Stimulated activated CD4-positive, alpha-beta T cell treated with anti-CD3 and anti-CD28 coated beads, Interleukin-15, amount 100 ng/mL, for 1 hour (primary cell): ENCODE measurements at regions not wholly inside any gene's neighbourhood (a gene's known extent, or its start where the extent isn't known, plus 50 kb on each side); places are given as distances from the start of the nearest gene placed in this dataset.

Experiments
- DNase-seq, 2 donors: peaks; one replicate each; pipeline ENCODE4 v3.0.0-alpha.2; 2020; ENCODE audit warnings: low read depth in 1 of 2, low spot score in 1 of 2

GRCh38 chr22:48535868-48536540 is 1291.7 kb downstream of the BRD1 start:
- DNase-seq = no peak

GRCh38 chr22:48534395-48534958 is 1293.2 kb downstream of the BRD1 start:
- no peak for DNase-seq

GRCh38 chr22:48532986-48533385 is 1294.7 kb downstream of the BRD1 start:
- DNase-seq = no peak

GRCh38 chr22:48531761-48532435 is 1295.8 kb downstream of the BRD1 start:
- DNase-seq = no peak

GRCh38 chr22:48531108-48531507 is 1296.6 kb downstream of the BRD1 start:
- no peak for DNase-seq

GRCh38 chr22:48530666-48531065 is 1297.0 kb downstream of the BRD1 start:
- no peak for DNase-seq

- no peak for DNase-seq
These were observed 1299.3 kb downstream of the BRD1 start for GRCh38 chr22:48528221-48528915.

- DNase-seq = no peak
These were observed 1303.9 kb downstream of the BRD1 start for GRCh38 chr22:48523761-48524160.

- no peak for DNase-seq
These were observed 1304.6 kb downstream of the BRD1 start for GRCh38 chr22:48523091-48523490.

GRCh38 chr22:48522271-48522670 is 1305.4 kb downstream of the BRD1 start:
- no peak for DNase-seq

- DNase-seq = no peak
These were observed 1306.6 kb downstream of the BRD1 start for GRCh38 chr22:48520884-48521588.

- DNase-seq = no peak
These were observed 1307.5 kb downstream of the BRD1 start for GRCh38 chr22:48520207-48520606.

- no peak for DNase-seq
These were observed 1310.3 kb downstream of the BRD1 start for GRCh38 chr22:48517039-48518030.

- no peak for DNase-seq
These were observed 1311.1 kb downstream of the BRD1 start for GRCh38 chr22:48516571-48516970.

GRCh38 chr22:48515571-48516200 is 1312.0 kb downstream of the BRD1 start:
- no peak for DNase-seq

- DNase-seq = no peak
These were observed 1313.7 kb downstream of the BRD1 start for GRCh38 chr22:48513929-48514328.

GRCh38 chr22:48513446-48513845 is 1314.2 kb downstream of the BRD1 start:
- no peak for DNase-seq

GRCh38 chr22:48511781-48512327 is 1315.8 kb downstream of the BRD1 start:
- DNase-seq = no peak

GRCh38 chr22:48511211-48511610 is 1316.5 kb downstream of the BRD1 start:
- DNase-seq = no peak
